Liver (tissue), 3 donors: ENCODE measurements at regions not wholly inside any gene's neighbourhood (a gene's known extent, or its start where the extent isn't known, plus 50 kb on each side); places are given as distances from the start of the nearest gene placed in this dataset.

Experiments used
- CTCF ChIP-seq: fragments of 150-350 bp; IDR thresholded peaks from 2 replicates; pipeline ENCODE4 v1.5.1; 2017; ENCODE audit warnings: improper control_type of control experiment, low read depth, low read length; ENCODE audit not compliant: missing input control
- GABPA ChIP-seq, 2 donors: IDR thresholded peaks in 1 of 2; conservative IDR thresholded peaks in 1 of 2; 2 replicates each; pipeline ENCODE4 v1.6.1; 2016; ENCODE audit warnings: antibody characterized with exemption in 2 of 2, mild to moderate bottlenecking in 1 of 2, moderate library complexity in 1 of 2
- NR2F2 ChIP-seq: IDR thresholded peaks from 2 replicates; pipeline ENCODE4 v1.6.1; 2016; ENCODE audit warnings: antibody characterized with exemption
- RAD21 ChIP-seq, 2 donors: IDR thresholded peaks; 2 replicates each; pipeline ENCODE4 v1.6.1; 2016; ENCODE audit warnings: antibody characterized with exemption in 2 of 2, mild to moderate bottlenecking in 2 of 2
- RXRA ChIP-seq, 2 donors: IDR thresholded peaks; 2 replicates each; pipeline ENCODE4 v1.6.1; 2017 to 2018; ENCODE audit warnings: antibody characterized with exemption in 2 of 2, mild to moderate bottlenecking in 1 of 2
- TF ChIP-seq, protein P1 (sequence below): IDR thresholded peaks from 2 replicates; pipeline ENCODE4 v1.6.1; 2016; ENCODE audit warnings: antibody characterized with exemption
- TF ChIP-seq, protein P2 (sequence below): IDR thresholded peaks from 2 replicates; pipeline ENCODE4 v1.6.1; 2016; ENCODE audit warnings: antibody characterized with exemption, mild to moderate bottlenecking
- TF ChIP-seq, protein P3 (sequence below): IDR thresholded peaks from 2 replicates; pipeline ENCODE4 v1.6.1; 2016; ENCODE audit warnings: antibody characterized with exemption
- donor health status: healthy.
- donor health status: healthy.

DNA sequence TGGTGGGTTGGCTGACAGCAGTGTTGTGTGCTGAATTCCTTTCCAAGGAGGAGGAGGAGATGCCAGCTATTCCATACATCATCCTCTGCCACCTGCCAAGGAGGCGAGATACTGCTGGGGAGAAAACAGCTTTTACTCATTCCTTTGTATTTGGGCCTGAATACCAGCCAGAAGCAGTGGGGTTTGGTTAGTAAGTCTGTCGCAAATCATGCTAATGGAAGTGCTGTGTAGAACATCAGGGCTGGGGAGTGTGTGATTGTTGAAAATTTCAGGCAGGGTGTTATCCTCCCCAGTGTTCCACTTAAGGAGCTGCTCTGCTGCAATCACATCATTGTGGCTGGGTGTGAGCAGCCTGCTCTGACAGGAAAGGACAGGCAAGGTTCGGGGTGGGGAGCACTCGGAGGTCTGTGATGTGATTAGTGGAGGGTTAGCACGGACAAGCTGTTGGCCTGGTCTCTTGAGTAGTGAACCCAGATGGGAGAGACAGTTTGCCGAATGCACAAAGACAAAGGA lies 128.2 kb upstream of the DLX2 start:
- TF ChIP-seq RAD21 (IDR thresholded peaks at IDR 0.05) = no peak
- TF ChIP-seq CTCF = no peak
- no peak for TF ChIP-seq RXRA (IDR thresholded peaks at IDR 0.05)
- TF ChIP-seq, protein P1, sequence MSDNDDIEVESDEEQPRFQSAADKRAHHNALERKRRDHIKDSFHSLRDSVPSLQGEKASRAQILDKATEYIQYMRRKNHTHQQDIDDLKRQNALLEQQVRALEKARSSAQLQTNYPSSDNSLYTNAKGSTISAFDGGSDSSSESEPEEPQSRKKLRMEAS = no peak
- TF ChIP-seq, protein P2, sequence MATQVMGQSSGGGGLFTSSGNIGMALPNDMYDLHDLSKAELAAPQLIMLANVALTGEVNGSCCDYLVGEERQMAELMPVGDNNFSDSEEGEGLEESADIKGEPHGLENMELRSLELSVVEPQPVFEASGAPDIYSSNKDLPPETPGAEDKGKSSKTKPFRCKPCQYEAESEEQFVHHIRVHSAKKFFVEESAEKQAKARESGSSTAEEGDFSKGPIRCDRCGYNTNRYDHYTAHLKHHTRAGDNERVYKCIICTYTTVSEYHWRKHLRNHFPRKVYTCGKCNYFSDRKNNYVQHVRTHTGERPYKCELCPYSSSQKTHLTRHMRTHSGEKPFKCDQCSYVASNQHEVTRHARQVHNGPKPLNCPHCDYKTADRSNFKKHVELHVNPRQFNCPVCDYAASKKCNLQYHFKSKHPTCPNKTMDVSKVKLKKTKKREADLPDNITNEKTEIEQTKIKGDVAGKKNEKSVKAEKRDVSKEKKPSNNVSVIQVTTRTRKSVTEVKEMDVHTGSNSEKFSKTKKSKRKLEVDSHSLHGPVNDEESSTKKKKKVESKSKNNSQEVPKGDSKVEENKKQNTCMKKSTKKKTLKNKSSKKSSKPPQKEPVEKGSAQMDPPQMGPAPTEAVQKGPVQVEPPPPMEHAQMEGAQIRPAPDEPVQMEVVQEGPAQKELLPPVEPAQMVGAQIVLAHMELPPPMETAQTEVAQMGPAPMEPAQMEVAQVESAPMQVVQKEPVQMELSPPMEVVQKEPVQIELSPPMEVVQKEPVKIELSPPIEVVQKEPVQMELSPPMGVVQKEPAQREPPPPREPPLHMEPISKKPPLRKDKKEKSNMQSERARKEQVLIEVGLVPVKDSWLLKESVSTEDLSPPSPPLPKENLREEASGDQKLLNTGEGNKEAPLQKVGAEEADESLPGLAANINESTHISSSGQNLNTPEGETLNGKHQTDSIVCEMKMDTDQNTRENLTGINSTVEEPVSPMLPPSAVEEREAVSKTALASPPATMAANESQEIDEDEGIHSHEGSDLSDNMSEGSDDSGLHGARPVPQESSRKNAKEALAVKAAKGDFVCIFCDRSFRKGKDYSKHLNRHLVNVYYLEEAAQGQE = no peak
- no peak for TF ChIP-seq NR2F2
- no peak for TF ChIP-seq GABPA (IDR thresholded peaks at IDR 0.05 in 1 of 2, conservative IDR thresholded peaks at IDR 0.05 in 1 of 2)
- TF ChIP-seq, protein P3, sequence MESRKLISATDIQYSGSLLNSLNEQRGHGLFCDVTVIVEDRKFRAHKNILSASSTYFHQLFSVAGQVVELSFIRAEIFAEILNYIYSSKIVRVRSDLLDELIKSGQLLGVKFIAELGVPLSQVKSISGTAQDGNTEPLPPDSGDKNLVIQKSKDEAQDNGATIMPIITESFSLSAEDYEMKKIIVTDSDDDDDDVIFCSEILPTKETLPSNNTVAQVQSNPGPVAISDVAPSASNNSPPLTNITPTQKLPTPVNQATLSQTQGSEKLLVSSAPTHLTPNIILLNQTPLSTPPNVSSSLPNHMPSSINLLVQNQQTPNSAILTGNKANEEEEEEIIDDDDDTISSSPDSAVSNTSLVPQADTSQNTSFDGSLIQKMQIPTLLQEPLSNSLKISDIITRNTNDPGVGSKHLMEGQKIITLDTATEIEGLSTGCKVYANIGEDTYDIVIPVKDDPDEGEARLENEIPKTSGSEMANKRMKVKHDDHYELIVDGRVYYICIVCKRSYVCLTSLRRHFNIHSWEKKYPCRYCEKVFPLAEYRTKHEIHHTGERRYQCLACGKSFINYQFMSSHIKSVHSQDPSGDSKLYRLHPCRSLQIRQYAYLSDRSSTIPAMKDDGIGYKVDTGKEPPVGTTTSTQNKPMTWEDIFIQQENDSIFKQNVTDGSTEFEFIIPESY = no peak
